H54 (cell line): ENCODE measurements at regions not wholly inside any gene's neighbourhood (a gene's known extent, or its start where the extent isn't known, plus 50 kb on each side); places are given as distances from the start of the nearest gene placed in this dataset.

Experiments used
- DNase-seq: peaks from one replicate; pipeline ENCODE4 v3.0.0; 2011; ENCODE audit warnings: low spot score, mixed read lengths; ENCODE audit not compliant: insufficient read length
- FAIRE-seq: peaks from 3 replicates; lab custom pipeline; 2011; peaks lifted over from hg19 to GRCh38; lab: Jason Lieb, UNC
- POLR2A ChIP-seq: IDR thresholded peaks from 2 replicates; pipeline ENCODE4 v1.6.1; 2011; ENCODE audit warnings: low read depth, mild to moderate bottlenecking, low read length

GRCh38 chr18:78634061-78634696 lies 345.4 kb upstream of the SALL3 start:
- FAIRE-seq, result no peak
- DNase-seq, result no peak
- TF ChIP-seq POLR2A, result no peak

GRCh38 chr18:78635093-78635800 lies 344.4 kb upstream of the SALL3 start:
- DNase-seq, result no peak
- FAIRE-seq, result no peak
- no peak for TF ChIP-seq POLR2A

- TF ChIP-seq POLR2A, result no peak
- FAIRE-seq (no peak), DNase-seq (no peak)
Observed at GRCh38 chr18:78636260-78636659, 343.4 kb upstream of the SALL3 start.

GRCh38 chr18:78637442-78638402 lies 341.9 kb upstream of the SALL3 start:
- FAIRE-seq, result no peak
- no peak for DNase-seq
- no peak for TF ChIP-seq POLR2A

- FAIRE-seq (no peak), DNase-seq (no peak)
- no peak for TF ChIP-seq POLR2A
Observed at GRCh38 chr18:78639006-78639950, 340.3 kb upstream of the SALL3 start.

- FAIRE-seq, result no peak
- no peak for DNase-seq
- TF ChIP-seq POLR2A, result no peak
Observed at GRCh38 chr18:78640246-78640995, 339.2 kb upstream of the SALL3 start.

- DNase-seq, result no peak
- TF ChIP-seq POLR2A, result no peak
- no peak for FAIRE-seq
Observed at GRCh38 chr18:78641689-78642231, 337.9 kb upstream of the SALL3 start.

GRCh38 chr18:78642296-78642951 lies 337.2 kb upstream of the SALL3 start:
- no peak for TF ChIP-seq POLR2A
- no peak for FAIRE-seq
- DNase-seq, result no peak

GRCh38 chr18:78643004-78643403 lies 336.6 kb upstream of the SALL3 start:
- no peak for TF ChIP-seq POLR2A
- DNase-seq (no peak), FAIRE-seq (no peak)

- no peak for TF ChIP-seq POLR2A
- DNase-seq (no peak), FAIRE-seq (no peak)
Observed at GRCh38 chr18:78643981-78644380, 335.6 kb upstream of the SALL3 start.

GRCh38 chr18:78645216-78645615 lies 334.4 kb upstream of the SALL3 start:
- FAIRE-seq (no peak), DNase-seq (no peak)
- TF ChIP-seq POLR2A, result no peak

GRCh38 chr18:78647018-78647417 lies 332.6 kb upstream of the SALL3 start:
- DNase-seq (peak; percentile 4), FAIRE-seq (no peak)
- TF ChIP-seq POLR2A, result no peak
